ENCODE measurements at regions not wholly inside any gene's neighbourhood (a gene's known extent, or its start where the extent isn't known, plus 50 kb on each side); places are given as distances from the start of the nearest gene placed in this dataset.

DNA sequence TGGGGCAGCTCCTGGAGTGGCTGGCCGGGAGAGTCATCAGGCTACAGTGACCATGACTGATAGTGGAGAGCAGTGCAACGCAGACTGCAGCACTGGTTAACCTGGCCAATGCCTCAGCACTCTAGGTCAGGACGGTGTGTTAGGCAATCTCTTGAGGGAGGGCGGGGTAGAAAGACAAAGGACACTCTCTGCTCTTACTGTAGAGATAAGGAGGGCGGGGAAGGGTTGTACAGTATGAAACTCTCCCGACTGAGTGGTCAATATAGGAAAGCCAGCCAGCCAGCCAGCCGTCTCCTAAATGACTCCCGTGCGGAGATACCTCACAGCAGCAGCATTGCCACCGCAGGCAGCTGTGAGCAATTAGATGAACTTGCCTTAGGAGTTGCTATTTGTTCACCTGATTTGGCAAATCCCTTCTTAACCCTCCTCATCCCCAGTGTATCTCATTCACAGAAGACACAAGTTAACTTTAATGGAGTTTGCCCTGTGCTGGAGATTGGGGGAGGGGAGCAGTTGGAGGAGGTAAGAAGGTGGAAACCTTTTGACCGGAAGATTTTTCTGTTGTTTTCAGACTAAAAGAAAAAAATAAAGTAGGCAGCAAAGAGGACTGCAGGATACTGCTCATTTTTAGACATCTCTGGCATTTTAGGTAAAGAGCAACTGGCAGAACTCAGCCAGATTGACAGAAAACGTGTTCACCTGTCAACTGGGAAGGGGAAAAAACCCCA lies 330.5 kb downstream of the HNRNPD start:
- Histone ChIP-seq H3K9me2 (replicated peaks; ENCODE audit: insufficient read depth, low read length) (no peaks in the 10 kb centered on the region), H3K4me1 (ENCODE audit: low read length) (no peaks in the 10 kb centered on the region), H3K4me2 (ENCODE audit: low read depth, low read length, poor library complexity, severe bottlenecking) (no peak overlapping the region), H3K27me3 (ENCODE audit: low read length) (no peaks in the 10 kb centered on the region), H3K27ac (ENCODE audit: low read length) (no peak overlapping the region), H3K4me3 (ENCODE audit: low read length) (no peak overlapping the region), H3K9me3 (ENCODE audit: low read length) (no peaks in the 10 kb centered on the region), H2AFZ (ENCODE audit: low read length) (no peak overlapping the region), H4K20me1 (ENCODE audit: insufficient read depth, low read depth, low read length) (no peaks in the 10 kb centered on the region), H3K36me3 (ENCODE audit: insufficient read depth, low read length) (no peaks in the 10 kb centered on the region), H3K9ac (ENCODE audit: low read length) (no peak overlapping the region), H3K79me2 (ENCODE audit: low read length) (no peaks in the 10 kb centered on the region)
- no peak for DNase-seq

- no peaks in the 10 kb centered on the region for H4K20me1 ChIP-seq (ENCODE audit: insufficient read depth, low read depth, low read length)
- H3K27ac ChIP-seq (ENCODE audit: low read length): no peak overlapping the region
- H2AFZ ChIP-seq (ENCODE audit: low read length): no peak overlapping the region
- no peaks in the 10 kb centered on the region for H3K27me3 ChIP-seq (ENCODE audit: low read length)
- H3K9ac ChIP-seq (ENCODE audit: low read length): no peak overlapping the region
- H3K4me2 ChIP-seq (ENCODE audit: low read depth, low read length, poor library complexity, severe bottlenecking): no peak overlapping the region
- H3K79me2 ChIP-seq (ENCODE audit: low read length): no peaks in the 10 kb centered on the region
- no peaks in the 10 kb centered on the region for H3K9me2 ChIP-seq (replicated peaks; ENCODE audit: insufficient read depth, low read length)
- no peaks in the 10 kb centered on the region for H3K9me3 ChIP-seq (ENCODE audit: low read length)
- no peaks in the 10 kb centered on the region for H3K4me1 ChIP-seq (ENCODE audit: low read length)
- no peak overlapping the region for H3K4me3 ChIP-seq (ENCODE audit: low read length)
- DNase-seq: no peak
- no peaks in the 10 kb centered on the region for H3K36me3 ChIP-seq (ENCODE audit: insufficient read depth, low read length)
Observed at GRCh38 chr4:82042042-82042441, 331.7 kb downstream of the HNRNPD start.

DNA sequence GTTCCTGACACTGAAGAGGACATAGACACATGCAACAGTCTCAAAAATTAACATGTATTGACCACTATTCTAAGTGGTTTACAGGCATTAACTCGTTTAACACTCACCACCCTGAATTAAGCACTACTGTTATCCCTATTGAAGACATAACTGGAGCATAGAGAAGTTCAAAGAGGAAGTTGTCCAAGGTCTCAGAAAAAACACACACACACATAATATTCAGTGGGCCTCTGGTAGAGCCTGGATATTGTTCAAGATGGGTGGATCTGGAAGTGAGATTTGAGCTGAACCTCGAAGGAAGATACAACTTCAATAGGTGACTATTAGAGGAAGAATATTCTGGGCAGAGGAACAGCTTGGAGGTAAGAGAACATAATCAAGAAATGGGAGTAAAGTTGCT lies 334.9 kb downstream of the HNRNPD start:
- Histone ChIP-seq H3K4me1 (ENCODE audit: low read length) (no peaks in the 10 kb centered on the region), H3K9me2 (replicated peaks; ENCODE audit: insufficient read depth, low read length) (no peaks in the 10 kb centered on the region), H2AFZ (ENCODE audit: low read length) (no peak overlapping the region), H3K27me3 (ENCODE audit: low read length) (no peaks in the 10 kb centered on the region), H3K36me3 (ENCODE audit: insufficient read depth, low read length) (no peaks in the 10 kb centered on the region), H3K27ac (ENCODE audit: low read length) (no peak overlapping the region), H4K20me1 (ENCODE audit: insufficient read depth, low read depth, low read length) (no peaks in the 10 kb centered on the region), H3K4me3 (ENCODE audit: low read length) (no peak overlapping the region), H3K9me3 (ENCODE audit: low read length) (no peaks in the 10 kb centered on the region), H3K9ac (ENCODE audit: low read length) (no peak overlapping the region), H3K4me2 (ENCODE audit: low read depth, low read length, poor library complexity, severe bottlenecking) (no peak overlapping the region), H3K79me2 (ENCODE audit: low read length) (no peaks in the 10 kb centered on the region)
- no peak for DNase-seq

DNA sequence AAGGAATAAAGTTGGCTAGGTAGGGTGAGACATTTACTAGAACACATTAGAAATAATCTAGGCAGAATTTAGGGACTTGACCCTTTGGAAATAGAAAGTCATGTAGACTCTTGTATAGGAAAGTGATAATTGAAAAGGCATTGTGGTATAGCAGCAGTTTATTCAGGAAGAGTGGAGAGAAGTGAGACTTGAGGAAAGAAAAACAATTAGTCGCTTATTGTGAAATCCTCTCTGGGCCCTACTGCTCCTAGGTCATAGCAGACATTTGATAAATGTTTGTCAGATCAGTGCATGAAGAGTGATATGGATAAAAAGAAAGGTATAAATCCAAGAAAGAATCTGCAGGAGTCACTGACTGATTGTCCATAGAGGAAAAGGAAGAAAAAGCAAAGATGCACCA lies 337.6 kb downstream of the HNRNPD start:
- Histone ChIP-seq H3K27ac (ENCODE audit: low read length) (no peak overlapping the region), H3K9me3 (ENCODE audit: low read length) (no peaks in the 10 kb centered on the region), H3K27me3 (ENCODE audit: low read length) (no peaks in the 10 kb centered on the region), H3K4me3 (ENCODE audit: low read length) (no peak overlapping the region), H4K20me1 (ENCODE audit: insufficient read depth, low read depth, low read length) (no peaks in the 10 kb centered on the region), H2AFZ (ENCODE audit: low read length) (no peak overlapping the region), H3K4me1 (ENCODE audit: low read length) (no peaks in the 10 kb centered on the region), H3K9ac (ENCODE audit: low read length) (no peak overlapping the region), H3K4me2 (ENCODE audit: low read depth, low read length, poor library complexity, severe bottlenecking) (no peak overlapping the region), H3K36me3 (ENCODE audit: insufficient read depth, low read length) (no peaks in the 10 kb centered on the region), H3K79me2 (ENCODE audit: low read length) (no peaks in the 10 kb centered on the region), H3K9me2 (replicated peaks; ENCODE audit: insufficient read depth, low read length) (no peaks in the 10 kb centered on the region)
- no peak for DNase-seq

DNA sequence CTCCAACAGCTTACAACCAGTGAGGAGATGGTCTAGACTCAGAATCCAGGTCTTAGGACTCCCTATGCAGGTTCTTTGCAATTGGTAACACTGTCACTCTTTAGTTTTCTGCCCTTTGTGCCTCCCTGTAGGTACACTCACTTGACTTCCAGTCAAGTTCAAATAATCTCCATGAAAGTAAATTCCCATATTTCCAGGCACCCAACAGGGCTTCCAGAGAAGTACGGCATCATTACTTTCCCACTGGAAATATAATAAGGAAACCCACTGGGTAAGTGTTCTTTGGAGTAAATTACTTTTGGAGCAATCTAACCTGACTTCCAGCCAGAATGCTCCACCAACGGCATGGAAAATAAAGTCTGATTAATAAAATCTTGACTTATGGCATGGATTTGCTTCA lies 338.9 kb downstream of the HNRNPD start:
- Histone ChIP-seq H3K9me3 (ENCODE audit: low read length) (no peaks in the 10 kb centered on the region), H3K4me1 (ENCODE audit: low read length) (no peaks in the 10 kb centered on the region), H4K20me1 (ENCODE audit: insufficient read depth, low read depth, low read length) (no peaks in the 10 kb centered on the region)

DNA sequence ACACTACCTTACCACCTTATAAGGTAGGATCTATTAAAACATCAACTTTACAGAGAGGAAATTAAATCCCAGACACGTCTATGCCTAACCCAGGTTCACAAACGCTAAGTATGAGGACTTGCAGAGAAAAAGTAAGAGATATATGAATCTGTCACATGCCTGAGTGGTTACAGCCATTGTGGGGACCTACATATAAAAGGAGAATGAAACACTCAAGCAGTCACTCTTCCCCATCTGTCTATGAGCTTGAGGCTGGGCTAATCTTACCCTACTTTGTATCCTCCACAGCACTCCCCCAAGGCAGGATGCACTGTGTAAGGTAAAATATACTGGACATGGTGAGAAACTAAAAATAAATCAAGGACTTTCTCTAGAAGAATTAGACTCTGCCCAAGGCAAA lies 339.9 kb downstream of the HNRNPD start:
- no peaks in the 10 kb centered on the region for H4K20me1 ChIP-seq (ENCODE audit: insufficient read depth, low read depth, low read length)

More for the DNA sequence above, 338.9 kb downstream of the HNRNPD start:
- Histone ChIP-seq H3K4me2 (ENCODE audit: low read depth, low read length, poor library complexity, severe bottlenecking) (no peak overlapping the region), H3K79me2 (ENCODE audit: low read length) (no peaks in the 10 kb centered on the region), H3K9me2 (replicated peaks; ENCODE audit: insufficient read depth, low read length) (no peaks in the 10 kb centered on the region), H3K36me3 (ENCODE audit: insufficient read depth, low read length) (no peaks in the 10 kb centered on the region), H3K27me3 (ENCODE audit: low read length) (no peaks in the 10 kb centered on the region), H3K9ac (ENCODE audit: low read length) (no peak overlapping the region), H3K27ac (ENCODE audit: low read length) (no peak overlapping the region), H2AFZ (ENCODE audit: low read length) (no peak overlapping the region), H3K4me3 (ENCODE audit: low read length) (no peak overlapping the region)
- DNase-seq: no peak

DNA sequence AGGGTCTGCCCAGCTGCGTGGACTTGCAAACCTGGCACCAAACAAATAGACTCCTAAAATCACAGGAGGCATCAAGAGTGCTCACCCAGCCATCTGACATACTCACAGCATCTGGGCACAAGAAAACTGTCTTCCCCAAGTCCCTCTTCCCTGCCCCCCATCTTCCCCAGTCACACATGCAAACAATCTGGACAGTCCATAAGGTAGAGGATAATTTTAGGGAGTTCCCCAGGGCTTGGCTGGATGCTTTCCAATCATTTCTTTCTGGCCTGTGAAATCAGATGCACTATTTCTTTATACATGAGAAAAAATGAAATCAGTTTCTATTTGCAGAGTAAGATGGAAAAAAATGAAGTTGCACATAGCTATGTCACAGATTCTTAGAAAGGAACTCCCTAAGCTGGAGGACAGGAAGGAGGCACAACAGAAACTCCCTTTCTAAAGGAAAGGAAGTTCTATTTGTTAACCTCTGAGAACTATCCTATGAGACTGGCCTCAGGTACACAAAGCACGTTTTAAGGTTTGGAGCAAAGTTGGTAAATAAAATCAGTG lies 342.3 kb downstream of the HNRNPD start:
- Histone ChIP-seq H3K27me3 (ENCODE audit: low read length) (no peaks in the 10 kb centered on the region), H3K27ac (ENCODE audit: low read length) (no peak overlapping the region), H2AFZ (ENCODE audit: low read length) (no peak overlapping the region), H3K9ac (ENCODE audit: low read length) (no peak overlapping the region), H3K4me3 (ENCODE audit: low read length) (no peak overlapping the region), H3K36me3 (ENCODE audit: insufficient read depth, low read length) (no peaks in the 10 kb centered on the region), H3K9me2 (replicated peaks; ENCODE audit: insufficient read depth, low read length) (no peaks in the 10 kb centered on the region), H3K9me3 (ENCODE audit: low read length) (no peaks in the 10 kb centered on the region), H3K4me1 (ENCODE audit: low read length) (no peaks in the 10 kb centered on the region), H4K20me1 (ENCODE audit: insufficient read depth, low read depth, low read length) (no peaks in the 10 kb centered on the region), H3K79me2 (ENCODE audit: low read length) (no peaks in the 10 kb centered on the region), H3K4me2 (ENCODE audit: low read depth, low read length, poor library complexity, severe bottlenecking) (no peak overlapping the region)
- DNase-seq: no peak

More for the DNA sequence above, 339.9 kb downstream of the HNRNPD start:
- Histone ChIP-seq H3K9me3 (ENCODE audit: low read length) (no peaks in the 10 kb centered on the region), H3K9me2 (replicated peaks; ENCODE audit: insufficient read depth, low read length) (no peaks in the 10 kb centered on the region), H3K36me3 (ENCODE audit: insufficient read depth, low read length) (no peaks in the 10 kb centered on the region), H3K4me3 (ENCODE audit: low read length) (no peak overlapping the region), H3K27ac (ENCODE audit: low read length) (no peak overlapping the region), H3K79me2 (ENCODE audit: low read length) (no peaks in the 10 kb centered on the region), H3K4me2 (ENCODE audit: low read depth, low read length, poor library complexity, severe bottlenecking) (no peak overlapping the region), H2AFZ (ENCODE audit: low read length) (no peak overlapping the region), H3K9ac (ENCODE audit: low read length) (no peak overlapping the region), H3K27me3 (ENCODE audit: low read length) (no peaks in the 10 kb centered on the region), H3K4me1 (ENCODE audit: low read length) (no peaks in the 10 kb centered on the region)
- no peak for DNase-seq

DNA sequence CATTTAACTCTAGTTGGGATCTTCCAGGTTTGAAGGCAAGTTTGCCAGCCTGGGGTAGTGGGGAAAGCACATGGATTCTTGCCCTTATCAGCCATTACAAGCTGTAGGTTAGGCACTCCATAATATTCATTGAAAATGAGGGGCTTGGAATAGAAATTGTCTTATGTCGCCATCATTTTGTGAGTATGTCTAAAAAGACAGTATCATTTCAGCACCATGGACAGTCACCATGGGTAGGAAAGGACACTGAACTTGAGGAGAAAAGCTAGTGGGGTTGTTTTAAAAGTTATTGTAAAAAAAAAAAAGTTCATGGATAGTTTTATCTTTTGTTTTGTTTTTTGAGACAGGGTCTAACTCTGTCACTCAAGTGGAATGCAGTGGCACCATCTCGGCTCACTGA lies 356.1 kb downstream of the HNRNPD start:
- H3K79me2 ChIP-seq (ENCODE audit: low read length): no peaks in the 10 kb centered on the region
- no peak overlapping the region for H3K9ac ChIP-seq (ENCODE audit: low read length)
- no peaks in the 10 kb centered on the region for H4K20me1 ChIP-seq (ENCODE audit: insufficient read depth, low read depth, low read length)
- no peaks in the 10 kb centered on the region for H3K27me3 ChIP-seq (ENCODE audit: low read length)
- no peak overlapping the region for H3K27ac ChIP-seq (ENCODE audit: low read length)
- H3K9me3 ChIP-seq (ENCODE audit: low read length): no peaks in the 10 kb centered on the region
- DNase-seq: peak; percentile 60
- no peak overlapping the region for H3K4me3 ChIP-seq (ENCODE audit: low read length)
- no peak overlapping the region for H2AFZ ChIP-seq (ENCODE audit: low read length)
- no peaks in the 10 kb centered on the region for H3K4me1 ChIP-seq (ENCODE audit: low read length)
- no peaks in the 10 kb centered on the region for H3K9me2 ChIP-seq (replicated peaks; ENCODE audit: insufficient read depth, low read length)
- no peak overlapping the region for H3K4me2 ChIP-seq (ENCODE audit: low read depth, low read length, poor library complexity, severe bottlenecking)
- H3K36me3 ChIP-seq (ENCODE audit: insufficient read depth, low read length): no peaks in the 10 kb centered on the region

Data from Karpas-422 (cell line).